Loucy (cell line): ENCODE measurements at regions not wholly inside any gene's neighbourhood (a gene's known extent, or its start where the extent isn't known, plus 50 kb on each side); places are given as distances from the start of the nearest gene placed in this dataset.

ENCODE experiments used
- H2AFZ ChIP-seq: fragments of 200-600 bp; sonication (generic); 2 replicates; pipeline ENCODE4 v1.6.0; 2016; ENCODE audit warnings: antibody characterized with exemption, mild to moderate bottlenecking, low read length, moderate library complexity
- H3F3A ChIP-seq: fragments of 200-600 bp; 2 replicates; pipeline ENCODE4 v1.6.0; 2016; ENCODE audit warnings: antibody characterized with exemption, low read depth, mild to moderate bottlenecking
- H3K27me3 ChIP-seq: fragments of 200-600 bp; sonication (generic); 2 replicates; pipeline ENCODE4 v1.6.1; 2014; ENCODE audit warnings: low read length, mild to moderate bottlenecking; ENCODE audit not compliant: insufficient read depth, poor library complexity, severe bottlenecking
- H3K36me3 ChIP-seq: fragments of 200-600 bp; sonication (generic); 2 replicates; pipeline ENCODE4 v1.6.1; 2016; ENCODE audit warnings: low read length; ENCODE audit not compliant: insufficient read depth
- H3K4me1 ChIP-seq: fragments of 200-600 bp; sonication (generic); 2 replicates; pipeline ENCODE4 v1.5.1; 2014; ENCODE audit warnings: low read length, mild to moderate bottlenecking; ENCODE audit not compliant: insufficient read depth, poor library complexity, severe bottlenecking
- H3K4me2 ChIP-seq: fragments of 200-600 bp; sonication (generic); 2 replicates; pipeline ENCODE4 v1.6.0; 2014; ENCODE audit warnings: antibody characterized with exemption, low read length, low read depth, mild to moderate bottlenecking; ENCODE audit not compliant: poor library complexity, severe bottlenecking
- H3K4me3 ChIP-seq: fragments of 200-600 bp; sonication (generic); 2 replicates; pipeline ENCODE4 v1.5.1; 2014; ENCODE audit warnings: low read length, mild to moderate bottlenecking, mixed read lengths; ENCODE audit not compliant: poor library complexity, severe bottlenecking
- H3K79me2 ChIP-seq: fragments of 200-600 bp; sonication (generic); 2 replicates; pipeline ENCODE4 v1.6.1; 2014; ENCODE audit warnings: low read length; ENCODE audit not compliant: insufficient read depth
- H3K9ac ChIP-seq: fragments of 200-600 bp; sonication (generic); 2 replicates; pipeline ENCODE4 v1.6.0; 2014; ENCODE audit warnings: mild to moderate bottlenecking, low read depth, low read length, moderate library complexity; ENCODE audit not compliant: poor library complexity, severe bottlenecking
- H3K9me2 ChIP-seq: fragments of 200-600 bp; sonication (generic); replicated peaks from 2 replicates; pipeline ENCODE4 v1.6.1; 2016; ENCODE audit warnings: low read depth, low read length, mixed read lengths
- H3K9me3 ChIP-seq: fragments of 200-600 bp; sonication (generic); 2 replicates; pipeline ENCODE4 v1.6.1; 2014; ENCODE audit warnings: mild to moderate bottlenecking, antibody characterized with exemption, low read length, low read depth; ENCODE audit not compliant: insufficient read depth
- H4K20me1 ChIP-seq: fragments of 200-600 bp; sonication (generic); 2 replicates; pipeline ENCODE4 v1.6.0; 2014; ENCODE audit warnings: antibody characterized with exemption, low read length, mild to moderate bottlenecking; ENCODE audit not compliant: insufficient read depth, poor library complexity, severe bottlenecking
- CTCF ChIP-seq: fragments of 200-600 bp; sonication (generic); conservative IDR thresholded peaks from 2 replicates; pipeline ENCODE4 v1.5.1; 2014; ENCODE audit warnings: mild to moderate bottlenecking, antibody characterized with exemption, low read length
- EZH2phosphoT487 ChIP-seq: fragments of 200-600 bp; IDR thresholded peaks from 2 replicates; pipeline ENCODE4 v1.6.1; 2018; ENCODE audit warnings: antibody characterized with exemption, mild to moderate bottlenecking, moderate library complexity, borderline replicate concordance

DNA sequence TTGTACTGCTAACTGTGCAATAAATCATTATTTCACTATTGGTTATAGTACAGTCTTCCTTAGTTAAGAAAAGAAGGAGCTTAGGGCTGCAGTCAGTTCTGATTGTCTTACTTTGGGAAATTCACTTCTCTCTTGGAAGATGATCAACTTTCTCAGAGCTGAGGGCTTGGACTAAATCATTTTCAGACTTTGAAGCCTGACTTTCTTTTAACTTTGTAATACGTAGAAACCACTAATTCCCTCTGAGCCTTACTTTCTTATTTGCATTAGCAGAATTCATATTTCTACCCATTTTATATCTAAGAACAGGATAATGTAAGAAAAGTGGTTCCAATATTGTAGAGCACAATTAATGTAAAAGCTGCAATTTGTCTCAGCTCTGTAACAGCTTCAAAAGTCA is 386.4 kb downstream of the TRIB2 start:
- H3K36me3 ChIP-seq = no peaks in the 10 kb centered on the region
- H2AFZ ChIP-seq = no peak overlapping the region

GRCh38 chr2:13103778-13104493 is 387.2 kb downstream of the TRIB2 start:
- no peaks in the 10 kb centered on the region for H3K36me3 ChIP-seq
- H3K4me1 ChIP-seq = no peaks in the 10 kb centered on the region
- H3K27me3 ChIP-seq = no peaks in the 10 kb centered on the region
- no peaks in the 10 kb centered on the region for H3K9me3 ChIP-seq
- TF ChIP-seq CTCF = no peak
- no peak for TF ChIP-seq EZH2phosphoT487
- H2AFZ ChIP-seq = no peak overlapping the region
- no peak overlapping the region for H3K4me2 ChIP-seq
- H3F3A ChIP-seq = no peaks in the 10 kb centered on the region
- H3K9ac ChIP-seq = no peak overlapping the region
- H4K20me1 ChIP-seq = no peaks in the 10 kb centered on the region
- no peaks in the 10 kb centered on the region for H3K9me2 ChIP-seq
- H3K79me2 ChIP-seq = no peaks in the 10 kb centered on the region
- H3K4me3 ChIP-seq = no peak overlapping the region

More for the DNA sequence above, 386.4 kb downstream of the TRIB2 start:
- Histone ChIP-seq H3K27me3 (no peaks in the 10 kb centered on the region), H3F3A (no peaks in the 10 kb centered on the region), H3K4me1 (no peaks in the 10 kb centered on the region), H3K4me2 (no peak overlapping the region), H3K79me2 (no peaks in the 10 kb centered on the region), H3K4me3 (no peak overlapping the region), H4K20me1 (no peaks in the 10 kb centered on the region), H3K9ac (no peak overlapping the region), H3K9me3 (no peaks in the 10 kb centered on the region), H3K9me2 (no peaks in the 10 kb centered on the region)
- TF ChIP-seq CTCF = no peak
- TF ChIP-seq EZH2phosphoT487 = no peak

- TF ChIP-seq EZH2phosphoT487 = no peak
- TF ChIP-seq CTCF = no peak
- Histone ChIP-seq H3K79me2 (no peaks in the 10 kb centered on the region), H3K4me1 (no peaks in the 10 kb centered on the region), H3K36me3 (no peaks in the 10 kb centered on the region), H3K9me3 (no peaks in the 10 kb centered on the region), H3K4me3 (no peak overlapping the region), H4K20me1 (no peaks in the 10 kb centered on the region), H3F3A (no peaks in the 10 kb centered on the region), H2AFZ (no peak overlapping the region), H3K4me2 (no peak overlapping the region), H3K27me3 (no peaks in the 10 kb centered on the region), H3K9ac (no peak overlapping the region), H3K9me2 (no peaks in the 10 kb centered on the region)
Measured at GRCh38 chr2:13104723-13105122, 388.0 kb downstream of the TRIB2 start.
